ENCODE measurements at regions not wholly inside any gene's neighbourhood (a gene's known extent, or its start where the extent isn't known, plus 50 kb on each side); places are given as distances from the start of the nearest gene placed in this dataset.

GRCh38 chr5:122523776-122524175, 211.7 kb downstream of the SNCAIP start:
- no peak overlapping the region for H3K23ac ChIP-seq (ENCODE audit: low read depth, low read length)
- ATAC-seq (ENCODE audit: low read depth) = no peak
- H4K8ac ChIP-seq (ENCODE audit: low read depth in 2 of 2, low read length in 2 of 2) = no peak overlapping the region

More at GRCh38 chr5:122523776-122524175, 211.7 kb downstream of the SNCAIP start:
- H2AFZ ChIP-seq (replicated peaks; ENCODE audit: low read length, poor library complexity) = no peak overlapping the region
- no peak overlapping the region for H4K91ac ChIP-seq (ENCODE audit: insufficient read depth, low read depth, low read length)
- H4K5ac ChIP-seq (ENCODE audit: low read depth, low read length) = no peak overlapping the region
- intact Hi-C loops (cut with micrococcal nuclease) (no loop called here), in situ Hi-C loops (cut with MboI; ENCODE audit: low sequenced_read_pairs) (loop anchor here (25.0 kb wide), 2 partner anchors 639 to 1089 kb away; no protein-coding TSS in a partner anchor), dilution Hi-C loops (cut with HindIII; ENCODE audit: low sequenced_read_pairs, unreplicated experiment) (no loop called here)
- H3K4me3 ChIP-seq (ENCODE audit: insufficient read depth, low read depth, low read length) = no peak overlapping the region
- H2BK5ac ChIP-seq (ENCODE audit: low read depth, low read length, poor library complexity, severe bottlenecking) = no peak overlapping the region
- no peak overlapping the region for H2BK120ac ChIP-seq (ENCODE audit: low read depth, low read length)
- no peak overlapping the region for H3K27ac ChIP-seq (ENCODE audit: insufficient read depth, low read length)
- no peak overlapping the region for H3K9ac ChIP-seq (ENCODE audit: low read depth, low read length)
- no peak overlapping the region for H2AK5ac ChIP-seq (ENCODE audit: low read depth, low read length)
- H3K36me3 ChIP-seq (ENCODE audit: control insufficient read depth, insufficient read depth, low read length) = no peaks in the 10 kb centered on the region
- no TSS peak for BruUV-seq (replicated peaks)
- no peak overlapping the region for H3K14ac ChIP-seq (replicated peaks; ENCODE audit: low read depth, low read length)
- no peaks in the 10 kb centered on the region for H3K79me1 ChIP-seq (ENCODE audit: low read depth in 1 of 2, low read length in 2 of 2)
- no peak overlapping the region for H3K4me2 ChIP-seq (ENCODE audit: low read depth, low read length)
- ChIA-PET CTCF (no interaction called here), POLR2A (ENCODE audit: unreplicated experiment) (no interaction called here)
- H2BK20ac ChIP-seq (ENCODE audit: low read depth, low read length) = no peak overlapping the region
- H3K56ac ChIP-seq (ENCODE audit: extremely low read depth, insufficient read depth, low read length) = no peak overlapping the region
- TF ChIP-seq RFX5 (IDR thresholded peaks at IDR 0.05; ENCODE audit: low read depth, low read length) (no peak), CEBPB (IDR thresholded peaks at IDR 0.05; ENCODE audit: low read depth, low read length) (no peak), CTCF (conservative IDR thresholded peaks at IDR 0.05; ENCODE audit: low read depth, low read length) (no peak), NFE2L2 (IDR thresholded peaks at IDR 0.05; ENCODE audit: low read depth, low read length) (no peak), USF2 (IDR thresholded peaks at IDR 0.05; ENCODE audit: low read depth, low read length) (no peak), ELK1 (IDR thresholded peaks at IDR 0.05; ENCODE audit: borderline replicate concordance, low read depth, low read length) (no peak), MXI1 (IDR thresholded peaks at IDR 0.05; ENCODE audit: borderline replicate concordance, low read depth, low read length) (no peak), MAZ (IDR thresholded peaks at IDR 0.05; ENCODE audit: borderline replicate concordance, low read depth, low read length) (no peak), RAD21 (IDR thresholded peaks at IDR 0.05; ENCODE audit: low read length) (no peak), SMC3 (IDR thresholded peaks at IDR 0.05; ENCODE audit: low read depth, low read length) (no peak), RCOR1 (IDR thresholded peaks at IDR 0.05; ENCODE audit: insufficient replicate concordance, low read length) (no peak), POLR2A (IDR thresholded peaks at IDR 0.05; ENCODE audit: low read depth, low read length) (no peak), BHLHE40 (IDR thresholded peaks at IDR 0.05; ENCODE audit: low read depth, low read length) (no peak), CHD1 (IDR thresholded peaks at IDR 0.05; ENCODE audit: low read depth, low read length) (no peak), MAFK (IDR thresholded peaks at IDR 0.05; ENCODE audit: low read depth, low read length) (no peak), FOS (IDR thresholded peaks at IDR 0.05; ENCODE audit: low read depth, low read length) (no peak)
- H3K27me3 ChIP-seq (ENCODE audit: control insufficient read depth, insufficient read depth, low read length) = peaks cover 7% of the 10 kb centered on the region; the same call in 1 of the 2 replicates
- no peak for DNase-seq
- no peaks in the 10 kb centered on the region for H3K9me3 ChIP-seq (ENCODE audit: control insufficient read depth, insufficient read depth, low read length)
- H3K4me1 ChIP-seq (ENCODE audit: control insufficient read depth, insufficient read depth, low read length) = no peaks in the 10 kb centered on the region
- H4K20me1 ChIP-seq (ENCODE audit: insufficient read depth, low read length) = no peaks in the 10 kb centered on the region
- no peaks in the 10 kb centered on the region for H3K9me1 ChIP-seq (ENCODE audit: insufficient read depth, low read length)
- H3K18ac ChIP-seq (ENCODE audit: low read depth, low read length) = no peak overlapping the region
- H2AK9ac ChIP-seq (replicated peaks; ENCODE audit: low read depth, low read length, poor library complexity) = no peak overlapping the region
- no peak overlapping the region for H2BK15ac ChIP-seq (ENCODE audit: low read depth, low read length)
- no peak overlapping the region for H3K4ac ChIP-seq (ENCODE audit: low read depth, low read length)
- WGBS, 2 experiments (ENCODE audit: extremely low coverage in 2 of 2, insufficient read length in 1 of 2) = no CpG with 5 or more reads among the region's 6 CpGs

All from IMR-90 (cell line).